GM23338 (cell line): ENCODE measurements at regions not wholly inside any gene's neighbourhood (a gene's known extent, or its start where the extent isn't known, plus 50 kb on each side); places are given as distances from the start of the nearest gene placed in this dataset.

Experiments
- CREB1 ChIP-seq: fragments of 250-450 bp; sonication (Bioruptor Pico); IDR thresholded peaks from 2 replicates; pipeline ENCODE4 v1.5.0; 2020; ENCODE audit warnings: low read depth, mild to moderate bottlenecking, moderate library complexity
- EZH2 ChIP-seq: fragments of 200-600 bp; sonication (generic); IDR thresholded peaks from one replicate; pipeline ENCODE4 v1.8.0; 2017; ENCODE audit warnings: antibody characterized with exemption, mild to moderate bottlenecking, low read depth; ENCODE audit not compliant: unreplicated experiment
- JUNB ChIP-seq: IDR thresholded peaks from one replicate; pipeline ENCODE4 v1.6.1; 2016; ENCODE audit warnings: antibody characterized with exemption; ENCODE audit not compliant: unreplicated experiment
- NANOG ChIP-seq: IDR thresholded peaks from 2 replicates; pipeline ENCODE4 v1.6.1; 2016; ENCODE audit warnings: antibody characterized with exemption, borderline replicate concordance
- REST ChIP-seq: IDR thresholded peaks from one replicate; pipeline ENCODE4 v1.6.1; 2018; ENCODE audit warnings: antibody characterized with exemption; ENCODE audit not compliant: unreplicated experiment
- STAT1 ChIP-seq: IDR thresholded peaks from one replicate; pipeline ENCODE4 v1.6.1; 2016; ENCODE audit warnings: antibody characterized with exemption; ENCODE audit not compliant: unreplicated experiment
- ZNF331 ChIP-seq: fragments of 250-450 bp; sonication (Bioruptor Pico); IDR thresholded peaks from 2 replicates; pipeline ENCODE4 v1.5.0; 2020; ENCODE audit warnings: low read depth, mild to moderate bottlenecking, moderate library complexity
- ZNF462 ChIP-seq: fragments of 250-450 bp; sonication (Bioruptor Pico); IDR thresholded peaks from 2 replicates; pipeline ENCODE4 v1.5.0; 2020; ENCODE audit warnings: mild to moderate bottlenecking, moderate library complexity

GRCh38 chr20:48159145-48160008 lies 374.1 kb upstream of the SULF2 start (continued):
- TF ChIP-seq ZNF462 (no peak), CREB1 (CRISPR knock-in tag) (no peak), JUNB (no peak), NANOG (no peak), EZH2 (no peak), ZNF331 (no peak), STAT1 (no peak), REST (no peak)
